Tibial artery (tissue), 4 donors: ENCODE measurements at regions not wholly inside any gene's neighbourhood (a gene's known extent, or its start where the extent isn't known, plus 50 kb on each side); places are given as distances from the start of the nearest gene placed in this dataset.

Source experiments
- DNase-seq, 2 donors: peaks; one replicate each; pipeline ENCODE4 v3.0.0-alpha.2; 2019
- H3K27ac ChIP-seq, 2 donors: fragments of 200-600 bp; sonication (generic) in 1 of 2; 1 replicate in 1 of 2; 2 replicates in 1 of 2; pipeline ENCODE4 v1.5.1; 2018 to 2019; ENCODE audit warnings: mild to moderate bottlenecking in 1 of 2
- H3K27me3 ChIP-seq, 2 donors: fragments of 200-600 bp; sonication (generic) in 1 of 2; one replicate each; pipeline versions ENCODE4 v1.5.1 to v1.6.0; 2016 to 2019
- H3K36me3 ChIP-seq, 3 donors: fragments of 200-600 bp; sonication (generic) in 2 of 3; one replicate each; pipeline ENCODE4 v1.5.1; 2016 to 2019; ENCODE audit warnings: mild to moderate bottlenecking in 2 of 3
- H3K4me1 ChIP-seq, 4 donors: fragments of 200-600 bp; sonication (generic) in 2 of 4; 1 replicate in 3 of 4; 2 replicates in 1 of 4; pipeline ENCODE4 v1.5.1; 2016 to 2019
- H3K4me3 ChIP-seq, 2 donors: fragments of 200-600 bp; sonication (generic) in 1 of 2; 1 replicate in 1 of 2; 2 replicates in 1 of 2; pipeline ENCODE4 v1.5.1; 2018 to 2019; ENCODE audit warnings: mild to moderate bottlenecking in 2 of 2
- H3K9me3 ChIP-seq, 3 donors: fragments of 200-600 bp; sonication (generic) in 1 of 3; one replicate each; pipeline ENCODE4 v1.5.1; 2016 to 2019
- CTCF ChIP-seq, 2 experiments: fragments of 200-600 bp in 1 of 2; fragments of 450-650 bp in 1 of 2; IDR thresholded peaks; one replicate each; pipeline ENCODE4 v1.5.1; 2017 to 2019; ENCODE audit warnings: antibody characterized with exemption in 2 of 2, mild to moderate bottlenecking in 1 of 2, moderate library complexity in 1 of 2
- intact Hi-C: fragments of 100-400 bp; cut with DNase I; formaldehyde crosslinking; loops from one replicate; pipeline ENCODE4 v1.15.0; 2023; ENCODE audit warnings: low total_unique reads

GRCh38 chr9:104435059-104435458 lies 69.0 kb upstream of the OR13F1 start:
- Histone ChIP-seq H3K27ac (no peak overlapping the region), H3K27me3 (no peaks in the 10 kb centered on the region), H3K4me3 (no peak overlapping the region), H3K9me3 (no peaks in the 10 kb centered on the region), H3K4me1 (no peaks in the 10 kb centered on the region), H3K36me3 (no peaks in the 10 kb centered on the region)
- intact Hi-C loops = no loop called here
- no peak for TF ChIP-seq CTCF (IDR thresholded peaks at IDR 0.05)
- no peak for DNase-seq

- Histone ChIP-seq H3K4me1 (no peaks in the 10 kb centered on the region), H3K36me3 (no peaks in the 10 kb centered on the region), H3K27ac (no peak overlapping the region), H3K9me3 (no peaks in the 10 kb centered on the region), H3K27me3 (no peaks in the 10 kb centered on the region), H3K4me3 (no peak overlapping the region)
- no peak for DNase-seq
- no peak for TF ChIP-seq CTCF (IDR thresholded peaks at IDR 0.05)
- intact Hi-C loops = no loop called here
Observed at GRCh38 chr9:104448036-104448435, 56.0 kb upstream of the OR13F1 start.
